Astrocyte of the spinal cord (primary cell): ENCODE measurements at regions not wholly inside any gene's neighbourhood (a gene's known extent, or its start where the extent isn't known, plus 50 kb on each side); places are given as distances from the start of the nearest gene placed in this dataset.

Experiments used
- DNase-seq: peaks from one replicate; pipeline ENCODE4 v3.0.0; 2011; ENCODE audit warnings: low read depth, low spot score
- H3K4me3 ChIP-seq: 2 replicates; pipeline ENCODE4 v1.5.1; 2011; ENCODE audit warnings: low read depth, mild to moderate bottlenecking, low read length, moderate library complexity
- in situ Hi-C: cut with HindIII; loops from 2 replicates; pipeline ENCODE4 v1.10.0; 2017; ENCODE audit warnings: low sequenced_read_pairs
- TF ChIP-seq, protein P1 (sequence below): IDR thresholded peaks from 2 replicates; pipeline ENCODE4 v1.5.1; 2012; ENCODE audit warnings: low read depth, mild to moderate bottlenecking, low read length, inconsistent platforms

DNA sequence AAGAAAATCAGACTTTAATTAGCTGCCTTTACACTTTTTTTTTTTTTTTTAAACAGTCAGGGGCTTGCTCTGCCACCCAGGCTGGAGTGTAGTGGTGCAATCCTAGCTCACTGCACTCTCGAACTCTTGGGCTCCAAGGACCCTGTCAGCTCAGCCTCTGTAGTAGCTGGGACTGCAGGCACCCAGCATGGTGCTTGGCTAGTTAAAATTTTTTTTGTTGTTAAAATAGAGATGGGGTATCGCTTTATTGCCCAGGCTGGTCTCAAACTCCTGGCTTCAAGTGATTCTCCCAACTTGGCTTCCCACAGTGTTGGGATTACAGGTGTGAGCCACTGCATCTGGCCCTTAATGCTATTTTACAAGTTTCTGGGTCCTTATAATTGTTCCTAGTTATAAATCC, 359.1 kb downstream of the SPRY1 start:
- TF ChIP-seq, protein P1, sequence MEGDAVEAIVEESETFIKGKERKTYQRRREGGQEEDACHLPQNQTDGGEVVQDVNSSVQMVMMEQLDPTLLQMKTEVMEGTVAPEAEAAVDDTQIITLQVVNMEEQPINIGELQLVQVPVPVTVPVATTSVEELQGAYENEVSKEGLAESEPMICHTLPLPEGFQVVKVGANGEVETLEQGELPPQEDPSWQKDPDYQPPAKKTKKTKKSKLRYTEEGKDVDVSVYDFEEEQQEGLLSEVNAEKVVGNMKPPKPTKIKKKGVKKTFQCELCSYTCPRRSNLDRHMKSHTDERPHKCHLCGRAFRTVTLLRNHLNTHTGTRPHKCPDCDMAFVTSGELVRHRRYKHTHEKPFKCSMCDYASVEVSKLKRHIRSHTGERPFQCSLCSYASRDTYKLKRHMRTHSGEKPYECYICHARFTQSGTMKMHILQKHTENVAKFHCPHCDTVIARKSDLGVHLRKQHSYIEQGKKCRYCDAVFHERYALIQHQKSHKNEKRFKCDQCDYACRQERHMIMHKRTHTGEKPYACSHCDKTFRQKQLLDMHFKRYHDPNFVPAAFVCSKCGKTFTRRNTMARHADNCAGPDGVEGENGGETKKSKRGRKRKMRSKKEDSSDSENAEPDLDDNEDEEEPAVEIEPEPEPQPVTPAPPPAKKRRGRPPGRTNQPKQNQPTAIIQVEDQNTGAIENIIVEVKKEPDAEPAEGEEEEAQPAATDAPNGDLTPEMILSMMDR = no peak
- DNase-seq = no peak
- in situ Hi-C loops = no loop called here
- H3K4me3 ChIP-seq = no peak overlapping the region

DNA sequence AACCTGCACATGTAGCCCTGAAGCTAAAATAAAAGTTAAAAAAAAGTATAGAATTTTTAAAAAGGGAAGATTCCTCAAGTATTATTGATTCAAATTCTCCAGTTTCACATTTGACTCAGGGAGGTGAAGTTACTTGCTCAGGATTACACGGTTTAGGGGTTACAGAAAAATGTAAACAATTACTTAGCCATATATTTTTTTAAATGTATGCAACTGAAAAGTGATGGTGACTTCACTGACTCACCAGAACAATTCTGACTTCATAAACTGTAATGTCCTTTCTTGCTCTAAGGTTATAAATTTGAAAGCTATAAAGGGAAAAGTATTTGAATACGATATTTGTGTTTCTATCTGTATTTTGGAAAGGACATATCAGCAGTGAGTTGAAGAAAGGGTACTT, 371.2 kb downstream of the SPRY1 start:
- no peak overlapping the region for H3K4me3 ChIP-seq
- TF ChIP-seq, protein P1 = no peak
- in situ Hi-C loops = no loop called here
- peak; percentile 10 for DNase-seq

DNA sequence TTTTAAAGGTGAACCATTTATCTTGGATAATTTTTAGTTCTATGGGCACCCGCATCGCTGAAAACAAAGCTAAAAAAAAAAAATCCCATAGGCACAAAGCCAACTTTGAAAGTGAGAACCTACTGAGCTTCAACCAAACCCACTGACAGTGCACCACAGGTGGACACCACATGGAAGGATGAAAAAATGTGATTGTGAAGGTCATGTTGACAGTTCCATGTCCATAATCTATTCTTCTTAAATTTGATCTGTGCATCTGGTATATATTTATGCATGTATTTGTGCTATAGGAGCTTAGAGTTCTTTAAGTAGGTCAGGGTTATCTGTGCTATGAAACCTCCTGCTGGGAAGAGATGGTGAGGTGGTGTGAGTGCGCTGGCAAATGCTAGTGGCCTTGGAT, 374.3 kb downstream of the SPRY1 start:
- in situ Hi-C loops = no loop called here
- DNase-seq = no peak
- TF ChIP-seq, protein P1 = no peak
- H3K4me3 ChIP-seq = no peak overlapping the region

DNA sequence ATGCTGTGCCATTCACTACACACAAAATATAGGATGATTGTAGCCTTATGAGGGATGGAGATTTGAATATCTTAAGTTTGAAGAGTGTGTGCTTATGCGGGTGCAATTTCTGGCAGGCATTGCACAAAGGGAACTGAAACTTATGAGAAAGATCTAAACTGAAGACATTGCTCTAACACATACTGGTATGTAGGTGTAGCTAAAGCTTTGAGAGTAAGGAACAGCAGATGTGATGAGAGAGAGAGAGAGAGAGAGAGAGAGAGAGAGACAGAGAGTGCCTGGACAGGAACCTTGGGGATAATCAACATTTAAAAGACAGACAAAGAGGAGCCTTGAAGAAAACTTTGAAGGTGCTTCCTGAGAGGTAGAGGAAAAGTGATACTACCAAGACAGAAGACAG, 379.7 kb downstream of the SPRY1 start:
- TF ChIP-seq, protein P1 = no peak
- in situ Hi-C loops = no loop called here
- DNase-seq = no peak
- H3K4me3 ChIP-seq = no peak overlapping the region

DNA sequence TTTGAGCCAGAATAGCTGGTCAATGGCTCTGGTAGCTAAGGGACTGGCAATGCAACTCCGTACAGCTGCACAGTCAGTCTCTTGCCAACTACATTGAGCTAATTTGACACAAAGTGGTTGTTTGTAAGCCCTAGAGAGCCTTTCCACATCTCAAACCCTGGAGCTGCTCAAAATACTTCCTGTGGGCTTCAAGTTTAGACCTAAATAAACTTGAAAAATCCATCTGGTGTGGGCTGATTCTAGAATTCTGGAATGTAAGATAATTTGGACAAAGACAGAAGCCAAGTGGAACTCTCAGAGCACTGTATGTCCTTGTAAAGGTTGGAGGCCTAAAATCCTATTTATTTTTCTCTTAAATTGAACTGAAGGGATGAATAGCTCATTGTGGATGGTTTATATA, 380.8 kb downstream of the SPRY1 start:
- TF ChIP-seq, protein P1 = no peak
- DNase-seq = peak; percentile 17
- no peak overlapping the region for H3K4me3 ChIP-seq
- in situ Hi-C loops = no loop called here

DNA sequence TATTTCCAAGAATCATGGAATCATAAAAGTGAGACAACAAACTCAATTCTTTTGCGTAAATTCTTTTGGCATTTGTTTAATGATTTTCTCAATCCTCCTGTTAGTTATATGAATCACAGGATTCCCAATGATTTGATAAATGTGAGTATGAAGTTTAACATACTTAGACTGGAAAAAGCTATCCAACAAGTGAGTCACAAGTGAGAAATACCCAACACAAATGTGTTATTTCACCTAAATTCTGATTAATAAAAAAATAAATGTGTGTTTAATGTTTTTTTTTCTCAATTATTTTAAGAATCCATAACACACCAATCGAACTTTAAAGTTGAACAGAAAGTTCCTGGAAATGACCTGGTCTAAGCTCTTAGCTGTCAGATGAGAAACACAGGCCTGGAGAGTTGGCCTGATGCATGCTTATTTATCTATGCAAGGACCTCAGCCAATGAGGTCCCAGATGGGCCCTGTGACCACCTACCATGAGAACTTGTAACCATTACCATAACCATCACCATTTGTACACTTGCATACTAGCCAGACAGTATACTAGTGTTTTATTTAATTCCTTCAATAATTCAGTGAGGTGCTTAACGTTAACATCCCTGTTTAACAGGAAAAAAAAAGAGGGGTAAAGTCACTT, 386.7 kb downstream of the SPRY1 start:
- no peak overlapping the region for H3K4me3 ChIP-seq
- in situ Hi-C loops = no loop called here
- peak; percentile 39 for DNase-seq
- TF ChIP-seq, protein P1 = no peak
